H9 (cell line): ENCODE measurements at regions not wholly inside any gene's neighbourhood (a gene's known extent, or its start where the extent isn't known, plus 50 kb on each side); places are given as distances from the start of the nearest gene placed in this dataset.
A peak's percentile ranks its signal among the peaks of the same experiment; 100 is the strongest.

Experiments used
- DNase-seq: peaks from one replicate; pipeline ENCODE4 v3.0.0-alpha.2; 2017
- H2AFZ ChIP-seq: one replicate; pipeline ENCODE4 v1.6.1; 2013; ENCODE audit warnings: mild to moderate bottlenecking, low read length, control low read depth, moderate library complexity
- H2AK5ac ChIP-seq: 2 replicates; pipeline ENCODE4 v1.6.1; 2013; ENCODE audit warnings: low read length, control low read depth, mixed read lengths; ENCODE audit not compliant: insufficient read length
- H2BK120ac ChIP-seq: one replicate; pipeline ENCODE4 v1.6.1; 2013; ENCODE audit warnings: low read depth, mild to moderate bottlenecking, low read length, control low read depth, inconsistent platforms; ENCODE audit not compliant: poor library complexity, severe bottlenecking
- H2BK12ac ChIP-seq: 2 replicates; pipeline ENCODE4 v1.6.1; 2013; ENCODE audit warnings: low read length, control low read depth, mixed read lengths, low read depth; ENCODE audit not compliant: insufficient read length
- H2BK15ac ChIP-seq: 2 replicates; pipeline ENCODE4 v1.6.1; 2013; ENCODE audit warnings: low read depth, low read length, control low read depth
- H2BK20ac ChIP-seq: one replicate; pipeline ENCODE4 v1.6.1; 2013; ENCODE audit warnings: low read depth, mild to moderate bottlenecking, low read length, control low read depth, inconsistent platforms; ENCODE audit not compliant: poor library complexity, severe bottlenecking
- H2BK5ac ChIP-seq: 2 replicates; pipeline ENCODE4 v1.6.1; 2013; ENCODE audit warnings: low read length, control low read depth, mixed read lengths; ENCODE audit not compliant: insufficient read length
- H3K14ac ChIP-seq: 2 replicates; pipeline ENCODE4 v1.6.1; 2013; ENCODE audit warnings: low read length, control low read depth; ENCODE audit not compliant: insufficient read depth
- H3K18ac ChIP-seq: 2 replicates; pipeline ENCODE4 v1.6.1; 2013; ENCODE audit warnings: low read depth, mild to moderate bottlenecking, mixed read lengths, low read length, control low read depth; ENCODE audit not compliant: insufficient read length
- H3K23ac ChIP-seq: 2 replicates; pipeline ENCODE4 v1.6.1; 2013; ENCODE audit warnings: low read length, control low read depth, mixed read lengths, low read depth; ENCODE audit not compliant: insufficient read length
- H3K23me2 ChIP-seq: 2 replicates; pipeline ENCODE4 v1.6.1; 2013; ENCODE audit warnings: low read depth, mild to moderate bottlenecking, mixed read lengths, low read length, control low read depth; ENCODE audit not compliant: insufficient read length, poor library complexity, severe bottlenecking
- H3K27ac ChIP-seq: 2 replicates; pipeline ENCODE4 v1.5.1; 2013; ENCODE audit warnings: low read length, control low read depth, mixed read lengths, low read depth; ENCODE audit not compliant: insufficient read length
- H3K27me3 ChIP-seq: 2 replicates; pipeline ENCODE4 v1.6.1; 2013; ENCODE audit warnings: low read length, control low read depth, inconsistent platforms; ENCODE audit not compliant: insufficient read depth
- H3K4ac ChIP-seq: 2 replicates; pipeline ENCODE4 v1.6.1; 2013; ENCODE audit warnings: low read depth, mild to moderate bottlenecking, control low read depth, inconsistent platforms, low read length, moderate library complexity
- H3K4me1 ChIP-seq: 2 replicates; pipeline ENCODE4 v1.6.1; 2013; ENCODE audit warnings: low read length, control low read depth, inconsistent platforms; ENCODE audit not compliant: insufficient read depth
- H3K4me2 ChIP-seq: 2 replicates; pipeline ENCODE4 v1.6.1; 2013; ENCODE audit warnings: low read length, control low read depth, mixed read lengths; ENCODE audit not compliant: insufficient read length, insufficient read depth
- H3K56ac ChIP-seq: 2 replicates; pipeline ENCODE4 v1.6.1; 2013; ENCODE audit warnings: low read depth, mild to moderate bottlenecking, mixed read lengths, low read length, control low read depth; ENCODE audit not compliant: insufficient read length
- H3K79me1 ChIP-seq: 2 replicates; pipeline ENCODE4 v1.6.1; 2013; ENCODE audit warnings: low read depth, mild to moderate bottlenecking, moderate library complexity, low read length, control low read depth, inconsistent platforms; ENCODE audit not compliant: insufficient read depth, poor library complexity, severe bottlenecking
- H3K79me2 ChIP-seq: 2 replicates; pipeline ENCODE4 v1.6.1; 2013; ENCODE audit warnings: low read length, control low read depth, inconsistent platforms; ENCODE audit not compliant: insufficient read depth
- H3K9ac ChIP-seq: 2 replicates; pipeline ENCODE4 v1.6.1; 2013; ENCODE audit warnings: low read length, control low read depth, mixed read lengths; ENCODE audit not compliant: insufficient read length; ENCODE audit errors: extremely low read depth
- H3K9me3 ChIP-seq: one replicate; pipeline ENCODE4 v1.6.1; 2013; ENCODE audit warnings: low read depth, low read length, inconsistent platforms; ENCODE audit not compliant: control insufficient read depth
- H3T11ph ChIP-seq: one replicate; pipeline ENCODE4 v1.6.1; 2013; ENCODE audit warnings: mild to moderate bottlenecking, low read length, control low read depth, inconsistent platforms
- H4K20me1 ChIP-seq: one replicate; pipeline ENCODE4 v1.6.1; 2013; ENCODE audit not compliant: control insufficient read depth, insufficient read length, insufficient read depth
- H4K5ac ChIP-seq: 2 replicates; pipeline ENCODE4 v1.6.1; 2013; ENCODE audit warnings: low read depth, mild to moderate bottlenecking, mixed read lengths, low read length, control low read depth; ENCODE audit not compliant: insufficient read length
- H4K8ac ChIP-seq: replicated peaks from 2 replicates; pipeline ENCODE4 v1.6.1; 2013; ENCODE audit warnings: low read length, control low read depth, mixed read lengths, low read depth; ENCODE audit not compliant: insufficient read length
- H4K91ac ChIP-seq: 2 replicates; pipeline ENCODE4 v1.6.1; 2013; ENCODE audit warnings: low read depth, mild to moderate bottlenecking, moderate library complexity, mixed read lengths, low read length, control low read depth; ENCODE audit not compliant: insufficient read length
- H3K27ac Mint-ChIP-seq, 3 experiments: 2 replicates in 2 of 3; 3 replicates in 1 of 3; pipeline ENCODE4 v1.8.0; 2020 to 2021; ENCODE audit warnings: mixed read lengths in 3 of 3, mild to moderate bottlenecking in 1 of 3, moderate library complexity in 1 of 3
- H3K27me3 Mint-ChIP-seq: 2 replicates; pipeline ENCODE4 v1.8.0; 2021; ENCODE audit warnings: low read depth, mild to moderate bottlenecking, moderate library complexity, mixed read lengths
- H3K36me3 Mint-ChIP-seq, 3 experiments: 2 replicates in 2 of 3; 3 replicates in 1 of 3; pipeline ENCODE4 v1.8.0; 2020 to 2021; ENCODE audit warnings: low read depth in 3 of 3, mixed read lengths in 3 of 3; ENCODE audit not compliant: insufficient read depth in 1 of 3
- H3K4me1 Mint-ChIP-seq, 2 experiments: 2 replicates each; pipeline ENCODE4 v1.8.0; 2020; ENCODE audit warnings: mixed read lengths in 2 of 2
- H3K4me3 Mint-ChIP-seq, 2 experiments: 2 replicates in 1 of 2; 3 replicates in 1 of 2; pipeline ENCODE4 v1.8.0; 2020 to 2021; ENCODE audit warnings: mild to moderate bottlenecking in 2 of 2, mixed read lengths in 2 of 2, moderate library complexity in 1 of 2
- H3K9me3 Mint-ChIP-seq, 2 experiments: 2 replicates in 1 of 2; 3 replicates in 1 of 2; pipeline ENCODE4 v1.8.0; 2020; ENCODE audit warnings: mild to moderate bottlenecking in 2 of 2, mixed read lengths in 2 of 2, moderate library complexity in 1 of 2
- WGBS: extraction: QIAGEN DNeasy Blood & Tissue Kit; methylation state at CpG from one replicate; pipeline ENCODE4 v1.1.7; 2013; ENCODE audit warnings: missing lambda C conversion rate, low lambda C conversion rate, mixed read lengths; ENCODE audit not compliant: insufficient read length; ENCODE audit errors: extremely low coverage; 5-methylcytosine and 5-hydroxymethylcytosine counted together
- TF ChIP-seq, protein P1 (sequence below): fragments of 200-600 bp; sonication (generic); conservative IDR thresholded peaks from 3 replicates; pipeline ENCODE4 v1.8.0; 2021; ENCODE audit warnings: antibody characterized with exemption, mild to moderate bottlenecking

GRCh38 chr21:17003258-17003615, 509.6 kb upstream of the CXADR start:
- no peaks in the 10 kb centered on the region for H3K4me1 ChIP-seq
- H4K20me1 ChIP-seq = no peaks in the 10 kb centered on the region
- H2BK12ac ChIP-seq = no peak overlapping the region
- H2AFZ ChIP-seq = no peak overlapping the region
- H3K36me3 Mint-ChIP-seq = peaks cover 4 to 16% (median 11%) of the 10 kb centered on the region in 3 experiments
- no peak overlapping the region for H2BK15ac ChIP-seq
- no peaks in the 10 kb centered on the region for H3K79me2 ChIP-seq
- H2BK20ac ChIP-seq = no peak overlapping the region
- H3K27ac ChIP-seq = no peak overlapping the region
- no peak overlapping the region for H4K91ac ChIP-seq
- TF ChIP-seq, protein P1, sequence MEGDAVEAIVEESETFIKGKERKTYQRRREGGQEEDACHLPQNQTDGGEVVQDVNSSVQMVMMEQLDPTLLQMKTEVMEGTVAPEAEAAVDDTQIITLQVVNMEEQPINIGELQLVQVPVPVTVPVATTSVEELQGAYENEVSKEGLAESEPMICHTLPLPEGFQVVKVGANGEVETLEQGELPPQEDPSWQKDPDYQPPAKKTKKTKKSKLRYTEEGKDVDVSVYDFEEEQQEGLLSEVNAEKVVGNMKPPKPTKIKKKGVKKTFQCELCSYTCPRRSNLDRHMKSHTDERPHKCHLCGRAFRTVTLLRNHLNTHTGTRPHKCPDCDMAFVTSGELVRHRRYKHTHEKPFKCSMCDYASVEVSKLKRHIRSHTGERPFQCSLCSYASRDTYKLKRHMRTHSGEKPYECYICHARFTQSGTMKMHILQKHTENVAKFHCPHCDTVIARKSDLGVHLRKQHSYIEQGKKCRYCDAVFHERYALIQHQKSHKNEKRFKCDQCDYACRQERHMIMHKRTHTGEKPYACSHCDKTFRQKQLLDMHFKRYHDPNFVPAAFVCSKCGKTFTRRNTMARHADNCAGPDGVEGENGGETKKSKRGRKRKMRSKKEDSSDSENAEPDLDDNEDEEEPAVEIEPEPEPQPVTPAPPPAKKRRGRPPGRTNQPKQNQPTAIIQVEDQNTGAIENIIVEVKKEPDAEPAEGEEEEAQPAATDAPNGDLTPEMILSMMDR = no peak
- no peak overlapping the region for H3K4me2 ChIP-seq
- no peak overlapping the region for H4K8ac ChIP-seq
- H4K5ac ChIP-seq = no peak overlapping the region
- no peak overlapping the region for H3K4ac ChIP-seq
- no peaks in the 10 kb centered on the region for H3K27me3 Mint-ChIP-seq
- H3K27ac Mint-ChIP-seq = 0 out of 7 replicates have a peak overlapping the region, but pooled peaks of 1 of the 3 experiments have one; percentile 64
- H3K23ac ChIP-seq = no peak overlapping the region
- peaks cover 21 to 22% of the 10 kb centered on the region in 2 experiments for H3K4me1 Mint-ChIP-seq
- WGBS = no CpG with 5 or more reads among the region's 1 CpG
- H3K9me3 ChIP-seq = no peaks in the 10 kb centered on the region
- H3K27me3 ChIP-seq = no peaks in the 10 kb centered on the region
- H3K4me3 Mint-ChIP-seq = no peak overlapping the region
- no peaks in the 10 kb centered on the region for H3K79me1 ChIP-seq
- H3T11ph ChIP-seq = no peak overlapping the region
- no peak overlapping the region for H3K18ac ChIP-seq
- H3K14ac ChIP-seq = no peak overlapping the region
- H3K56ac ChIP-seq = no peak overlapping the region
- no peak overlapping the region for H2AK5ac ChIP-seq
- peaks cover 10% of the 10 kb centered on the region in 2 experiments; a peak in 3 of 5 replicates for H3K9me3 Mint-ChIP-seq
- H2BK120ac ChIP-seq = no peak overlapping the region
- H2BK5ac ChIP-seq = no peak overlapping the region
- H3K23me2 ChIP-seq = no peaks in the 10 kb centered on the region
- no peak for DNase-seq
- H3K9ac ChIP-seq = no peak overlapping the region
